ENCODE measurements at regions not wholly inside any gene's neighbourhood (a gene's known extent, or its start where the extent isn't known, plus 50 kb on each side); places are given as distances from the start of the nearest gene placed in this dataset.

- no peak for TF ChIP-seq CTCF (IDR thresholded peaks at IDR 0.05)
- no peak for TF ChIP-seq POLR2A (IDR thresholded peaks at IDR 0.05)
- no peak for TF ChIP-seq EP300 (IDR thresholded peaks at IDR 0.05)
These were observed 755.2 kb downstream of the C6orf118 start for GRCh38 chr6:164554226-164554625.
